ENCODE measurements at regions not wholly inside any gene's neighbourhood (a gene's known extent, or its start where the extent isn't known, plus 50 kb on each side); places are given as distances from the start of the nearest gene placed in this dataset.
A peak's percentile ranks its signal among the peaks of the same experiment; 100 is the strongest.

DNA sequence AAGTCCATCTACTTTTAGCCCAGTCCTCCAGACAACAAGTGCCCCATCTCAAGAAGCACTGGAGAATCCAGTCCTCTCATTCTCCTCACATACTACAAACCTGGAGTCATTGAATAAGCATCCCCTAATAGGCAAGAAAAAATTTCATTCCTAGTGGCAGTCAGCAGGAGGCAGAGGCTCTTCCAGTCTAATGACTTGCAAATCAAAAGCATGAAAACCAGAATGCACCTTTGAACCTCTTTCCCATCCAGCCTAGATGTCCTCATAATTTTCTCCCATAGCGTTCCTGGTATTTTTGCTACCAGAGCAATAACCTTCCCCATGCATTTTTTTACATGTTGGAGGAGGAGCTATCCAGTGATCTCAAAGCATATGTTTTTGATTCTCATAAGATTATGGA is 252.6 kb downstream of the TTC32 start:
- TF ChIP-seq, protein P1, sequence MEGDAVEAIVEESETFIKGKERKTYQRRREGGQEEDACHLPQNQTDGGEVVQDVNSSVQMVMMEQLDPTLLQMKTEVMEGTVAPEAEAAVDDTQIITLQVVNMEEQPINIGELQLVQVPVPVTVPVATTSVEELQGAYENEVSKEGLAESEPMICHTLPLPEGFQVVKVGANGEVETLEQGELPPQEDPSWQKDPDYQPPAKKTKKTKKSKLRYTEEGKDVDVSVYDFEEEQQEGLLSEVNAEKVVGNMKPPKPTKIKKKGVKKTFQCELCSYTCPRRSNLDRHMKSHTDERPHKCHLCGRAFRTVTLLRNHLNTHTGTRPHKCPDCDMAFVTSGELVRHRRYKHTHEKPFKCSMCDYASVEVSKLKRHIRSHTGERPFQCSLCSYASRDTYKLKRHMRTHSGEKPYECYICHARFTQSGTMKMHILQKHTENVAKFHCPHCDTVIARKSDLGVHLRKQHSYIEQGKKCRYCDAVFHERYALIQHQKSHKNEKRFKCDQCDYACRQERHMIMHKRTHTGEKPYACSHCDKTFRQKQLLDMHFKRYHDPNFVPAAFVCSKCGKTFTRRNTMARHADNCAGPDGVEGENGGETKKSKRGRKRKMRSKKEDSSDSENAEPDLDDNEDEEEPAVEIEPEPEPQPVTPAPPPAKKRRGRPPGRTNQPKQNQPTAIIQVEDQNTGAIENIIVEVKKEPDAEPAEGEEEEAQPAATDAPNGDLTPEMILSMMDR (IDR thresholded peaks at IDR 0.05) = peak; percentile 41
- Mint-ChIP-seq H3K4me3 (peak overlapping the region; percentile 2), H3K36me3 (ENCODE audit: low read depth) (no peaks in the 10 kb centered on the region), H3K9me3 (no peaks in the 10 kb centered on the region), H3K27me3 (ENCODE audit: insufficient read depth) (peaks cover 1% of the 10 kb centered on the region), H3K27ac (peak overlapping the region; percentile 31; the same call in 1 of the 2 replicates), H3K4me1 (ENCODE audit: low read depth) (peaks cover 33% of the 10 kb centered on the region)
- peak; percentile 57 for DNase-seq

DNA sequence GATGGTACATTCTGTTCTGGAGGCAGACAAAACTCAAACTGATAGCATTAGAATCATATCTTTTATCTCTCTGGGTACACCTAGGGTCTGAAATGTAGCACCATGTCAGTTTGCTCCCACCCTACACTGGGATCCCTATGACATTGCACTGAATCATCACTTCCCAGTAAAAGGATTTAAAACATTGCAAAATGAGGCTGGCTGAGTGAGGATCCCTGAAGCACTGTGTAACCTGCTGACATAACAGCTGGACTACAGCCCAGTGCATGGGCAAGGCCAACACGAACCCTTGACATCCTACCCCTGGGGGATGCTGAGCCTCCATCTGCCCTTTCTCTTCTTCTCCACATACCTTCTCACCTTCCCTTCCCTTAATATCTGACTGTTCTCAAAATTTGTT is 253.2 kb downstream of the TTC32 start:
- H3K9me3 Mint-ChIP-seq = no peaks in the 10 kb centered on the region
- TF ChIP-seq, protein P1 (IDR thresholded peaks at IDR 0.05) = no peak
- H3K4me3 Mint-ChIP-seq = no peak overlapping the region
- no peaks in the 10 kb centered on the region for H3K36me3 Mint-ChIP-seq (ENCODE audit: low read depth)
- DNase-seq = peak; percentile 64
- peaks cover 1% of the 10 kb centered on the region for H3K27me3 Mint-ChIP-seq (ENCODE audit: insufficient read depth)
- H3K27ac Mint-ChIP-seq = peak overlapping the region; percentile 31; the same call in 1 of the 2 replicates
- peaks cover 33% of the 10 kb centered on the region for H3K4me1 Mint-ChIP-seq (ENCODE audit: low read depth)

DNA sequence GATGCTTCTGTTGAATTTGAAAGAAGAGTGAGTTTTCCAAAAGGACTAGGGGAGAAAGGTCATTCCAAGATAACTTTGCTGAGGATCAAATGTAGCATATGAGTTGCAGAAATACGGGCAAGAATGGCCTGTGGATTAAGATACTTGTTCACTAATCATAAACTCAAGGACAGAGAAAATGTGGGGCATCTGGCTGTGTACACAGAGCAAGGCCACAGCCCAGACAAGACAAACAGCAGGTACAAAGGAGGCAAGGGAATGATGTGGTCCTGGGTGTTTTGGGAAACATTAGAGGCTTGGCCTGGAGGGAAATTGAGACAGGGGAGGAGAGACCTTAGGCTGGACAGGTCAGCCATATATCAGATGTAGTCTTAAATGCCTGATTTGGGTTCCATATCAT is 254.8 kb downstream of the TTC32 start:
- Mint-ChIP-seq H3K4me3 (no peak overlapping the region), H3K4me1 (ENCODE audit: low read depth) (peaks cover 33% of the 10 kb centered on the region), H3K36me3 (ENCODE audit: low read depth) (no peaks in the 10 kb centered on the region), H3K27ac (no peak overlapping the region), H3K9me3 (no peaks in the 10 kb centered on the region), H3K27me3 (ENCODE audit: insufficient read depth) (peaks cover 3% of the 10 kb centered on the region; the same call in 1 of the 2 replicates)
- TF ChIP-seq, protein P1 (IDR thresholded peaks at IDR 0.05) = no peak
- no peak for DNase-seq

DNA sequence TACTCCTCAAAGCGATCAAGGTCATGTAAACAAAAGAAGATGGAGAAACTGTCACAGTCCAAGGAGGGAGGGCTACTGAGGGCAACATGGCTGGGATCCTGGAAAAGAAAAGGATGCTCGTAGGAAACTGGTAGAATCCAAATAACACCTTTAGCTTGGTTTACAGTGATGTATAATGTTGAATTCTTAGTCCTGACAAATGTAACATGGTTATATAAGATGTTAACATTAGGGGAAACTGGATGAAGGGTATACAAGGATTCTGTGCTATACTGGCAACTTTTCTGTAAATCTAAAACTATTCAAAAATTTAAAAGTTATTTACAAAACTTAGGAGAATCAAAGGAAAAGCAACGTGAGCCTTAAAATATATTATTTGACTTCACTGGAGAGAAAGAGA is 257.0 kb downstream of the TTC32 start:
- H3K36me3 Mint-ChIP-seq (ENCODE audit: low read depth) = no peaks in the 10 kb centered on the region
- TF ChIP-seq, protein P1 (IDR thresholded peaks at IDR 0.05) = no peak
- H3K9me3 Mint-ChIP-seq = no peaks in the 10 kb centered on the region
- no peak overlapping the region for H3K4me3 Mint-ChIP-seq
- H3K27ac Mint-ChIP-seq = no peak overlapping the region
- DNase-seq = no peak
- peaks cover 16% of the 10 kb centered on the region for H3K4me1 Mint-ChIP-seq (ENCODE audit: low read depth)
- H3K27me3 Mint-ChIP-seq (ENCODE audit: insufficient read depth) = peaks cover 5% of the 10 kb centered on the region

DNA sequence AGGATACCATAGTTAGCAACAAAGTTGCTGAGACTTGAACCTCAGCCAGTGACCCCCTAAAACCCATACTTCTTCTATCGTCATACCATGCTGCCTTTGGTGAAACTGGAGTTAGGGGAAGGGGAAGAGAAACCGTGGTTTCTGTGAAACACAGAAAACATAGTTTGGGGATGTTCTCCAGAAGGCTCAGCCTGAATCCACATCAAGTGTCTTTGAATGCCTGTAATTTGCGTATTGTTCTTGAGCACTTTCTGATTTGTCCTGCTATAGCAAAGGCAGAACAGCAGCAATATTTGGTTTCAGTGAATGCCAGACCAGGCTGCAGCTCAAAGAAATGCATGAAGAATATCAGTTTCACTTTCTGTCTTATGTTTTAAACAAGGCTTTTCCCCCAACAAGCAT is 258.7 kb downstream of the TTC32 start:
- Mint-ChIP-seq H3K4me1 (ENCODE audit: low read depth) (no peaks in the 10 kb centered on the region), H3K9me3 (no peaks in the 10 kb centered on the region), H3K36me3 (ENCODE audit: low read depth) (no peaks in the 10 kb centered on the region), H3K4me3 (no peak overlapping the region), H3K27me3 (ENCODE audit: insufficient read depth) (peaks cover 5% of the 10 kb centered on the region), H3K27ac (no peak overlapping the region)
- DNase-seq = no peak
- TF ChIP-seq, protein P1 (IDR thresholded peaks at IDR 0.05) = no peak

DNA sequence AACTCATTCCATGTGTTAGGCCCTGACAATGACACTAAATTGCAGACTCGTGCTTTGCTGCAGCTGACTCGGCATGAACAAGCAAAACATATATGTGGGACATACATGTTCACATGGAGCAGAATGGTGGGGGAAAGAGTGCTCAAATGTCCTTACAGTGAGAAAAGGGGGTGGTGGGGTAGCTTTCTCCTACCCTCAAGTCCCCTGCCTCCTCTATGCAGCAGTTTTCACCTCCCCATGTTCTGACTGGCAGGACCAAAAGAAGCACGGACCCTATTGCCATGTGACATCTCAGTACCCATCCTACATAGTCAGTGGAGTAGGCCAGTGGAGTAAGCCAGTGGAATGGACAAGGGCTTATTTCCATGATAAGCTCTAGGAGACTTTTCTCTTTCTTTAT is 259.3 kb downstream of the TTC32 start:
- Mint-ChIP-seq H3K27ac (no peak overlapping the region), H3K36me3 (ENCODE audit: low read depth) (no peaks in the 10 kb centered on the region), H3K9me3 (no peaks in the 10 kb centered on the region), H3K27me3 (ENCODE audit: insufficient read depth) (peaks cover 5% of the 10 kb centered on the region), H3K4me1 (ENCODE audit: low read depth) (no peaks in the 10 kb centered on the region), H3K4me3 (no peak overlapping the region)
- TF ChIP-seq, protein P1 (IDR thresholded peaks at IDR 0.05) = no peak
- DNase-seq = no peak
